ENCODE measurements at regions not wholly inside any gene's neighbourhood (a gene's known extent, or its start where the extent isn't known, plus 50 kb on each side); places are given as distances from the start of the nearest gene placed in this dataset.

GRCh38 chr2:215695861-215696260, 260.0 kb upstream of the FN1 start:
- no peak overlapping the region for H2AFZ ChIP-seq (ENCODE audit: low read depth, low read length)
- TF ChIP-seq EP300 (conservative IDR thresholded peaks at IDR 0.05; ENCODE audit: poor library complexity, severe bottlenecking): no peak
- TF ChIP-seq, protein P1, sequence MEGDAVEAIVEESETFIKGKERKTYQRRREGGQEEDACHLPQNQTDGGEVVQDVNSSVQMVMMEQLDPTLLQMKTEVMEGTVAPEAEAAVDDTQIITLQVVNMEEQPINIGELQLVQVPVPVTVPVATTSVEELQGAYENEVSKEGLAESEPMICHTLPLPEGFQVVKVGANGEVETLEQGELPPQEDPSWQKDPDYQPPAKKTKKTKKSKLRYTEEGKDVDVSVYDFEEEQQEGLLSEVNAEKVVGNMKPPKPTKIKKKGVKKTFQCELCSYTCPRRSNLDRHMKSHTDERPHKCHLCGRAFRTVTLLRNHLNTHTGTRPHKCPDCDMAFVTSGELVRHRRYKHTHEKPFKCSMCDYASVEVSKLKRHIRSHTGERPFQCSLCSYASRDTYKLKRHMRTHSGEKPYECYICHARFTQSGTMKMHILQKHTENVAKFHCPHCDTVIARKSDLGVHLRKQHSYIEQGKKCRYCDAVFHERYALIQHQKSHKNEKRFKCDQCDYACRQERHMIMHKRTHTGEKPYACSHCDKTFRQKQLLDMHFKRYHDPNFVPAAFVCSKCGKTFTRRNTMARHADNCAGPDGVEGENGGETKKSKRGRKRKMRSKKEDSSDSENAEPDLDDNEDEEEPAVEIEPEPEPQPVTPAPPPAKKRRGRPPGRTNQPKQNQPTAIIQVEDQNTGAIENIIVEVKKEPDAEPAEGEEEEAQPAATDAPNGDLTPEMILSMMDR (IDR thresholded peaks at IDR 0.05; ENCODE audit: poor library complexity, severe bottlenecking): no peak
- TF ChIP-seq TAF1 (IDR thresholded peaks at IDR 0.05; ENCODE audit: low read depth): no peak
- no peak for TF ChIP-seq POLR2AphosphoS5 (IDR thresholded peaks at IDR 0.05)
- no peak for TF ChIP-seq SMC3 (conservative IDR thresholded peaks at IDR 0.05; ENCODE audit: poor library complexity)
- no peak for TF ChIP-seq EZH2 (IDR thresholded peaks at IDR 0.05; ENCODE audit: borderline replicate concordance, insufficient read depth, low read length, poor library complexity, severe bottlenecking)
- TF ChIP-seq MXI1 (conservative IDR thresholded peaks at IDR 0.05; ENCODE audit: poor library complexity, severe bottlenecking): no peak
- TF ChIP-seq RAD21 (conservative IDR thresholded peaks at IDR 0.05): no peak
- TF ChIP-seq, protein P2, sequence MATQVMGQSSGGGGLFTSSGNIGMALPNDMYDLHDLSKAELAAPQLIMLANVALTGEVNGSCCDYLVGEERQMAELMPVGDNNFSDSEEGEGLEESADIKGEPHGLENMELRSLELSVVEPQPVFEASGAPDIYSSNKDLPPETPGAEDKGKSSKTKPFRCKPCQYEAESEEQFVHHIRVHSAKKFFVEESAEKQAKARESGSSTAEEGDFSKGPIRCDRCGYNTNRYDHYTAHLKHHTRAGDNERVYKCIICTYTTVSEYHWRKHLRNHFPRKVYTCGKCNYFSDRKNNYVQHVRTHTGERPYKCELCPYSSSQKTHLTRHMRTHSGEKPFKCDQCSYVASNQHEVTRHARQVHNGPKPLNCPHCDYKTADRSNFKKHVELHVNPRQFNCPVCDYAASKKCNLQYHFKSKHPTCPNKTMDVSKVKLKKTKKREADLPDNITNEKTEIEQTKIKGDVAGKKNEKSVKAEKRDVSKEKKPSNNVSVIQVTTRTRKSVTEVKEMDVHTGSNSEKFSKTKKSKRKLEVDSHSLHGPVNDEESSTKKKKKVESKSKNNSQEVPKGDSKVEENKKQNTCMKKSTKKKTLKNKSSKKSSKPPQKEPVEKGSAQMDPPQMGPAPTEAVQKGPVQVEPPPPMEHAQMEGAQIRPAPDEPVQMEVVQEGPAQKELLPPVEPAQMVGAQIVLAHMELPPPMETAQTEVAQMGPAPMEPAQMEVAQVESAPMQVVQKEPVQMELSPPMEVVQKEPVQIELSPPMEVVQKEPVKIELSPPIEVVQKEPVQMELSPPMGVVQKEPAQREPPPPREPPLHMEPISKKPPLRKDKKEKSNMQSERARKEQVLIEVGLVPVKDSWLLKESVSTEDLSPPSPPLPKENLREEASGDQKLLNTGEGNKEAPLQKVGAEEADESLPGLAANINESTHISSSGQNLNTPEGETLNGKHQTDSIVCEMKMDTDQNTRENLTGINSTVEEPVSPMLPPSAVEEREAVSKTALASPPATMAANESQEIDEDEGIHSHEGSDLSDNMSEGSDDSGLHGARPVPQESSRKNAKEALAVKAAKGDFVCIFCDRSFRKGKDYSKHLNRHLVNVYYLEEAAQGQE (IDR thresholded peaks at IDR 0.05; ENCODE audit: borderline replicate concordance): no peak
- H3K27ac ChIP-seq (ENCODE audit: low read length): no peak overlapping the region
- H3F3A ChIP-seq (ENCODE audit: insufficient read depth, low read length, poor library complexity, severe bottlenecking): no peaks in the 10 kb centered on the region
- H3K36me3 ChIP-seq (ENCODE audit: insufficient read depth, low read length): no peaks in the 10 kb centered on the region
- no peaks in the 10 kb centered on the region for H3K27me3 ChIP-seq (ENCODE audit: insufficient read depth, low read depth, low read length)
- no peak overlapping the region for H3K4me2 ChIP-seq (ENCODE audit: low read length)
- no peaks in the 10 kb centered on the region for H4K20me1 ChIP-seq (ENCODE audit: insufficient read depth)
- H3K79me2 ChIP-seq (replicated peaks; ENCODE audit: insufficient read depth, low read length): no peaks in the 10 kb centered on the region
- no peak overlapping the region for H3K9ac ChIP-seq (ENCODE audit: low read length)
- H3K9me3 ChIP-seq (ENCODE audit: low read length): no peaks in the 10 kb centered on the region
- H3K9me2 ChIP-seq (ENCODE audit: insufficient read depth, low read length): no peaks in the 10 kb centered on the region
- no peak overlapping the region for H3K4me3 ChIP-seq (ENCODE audit: low read length)

DNA sequence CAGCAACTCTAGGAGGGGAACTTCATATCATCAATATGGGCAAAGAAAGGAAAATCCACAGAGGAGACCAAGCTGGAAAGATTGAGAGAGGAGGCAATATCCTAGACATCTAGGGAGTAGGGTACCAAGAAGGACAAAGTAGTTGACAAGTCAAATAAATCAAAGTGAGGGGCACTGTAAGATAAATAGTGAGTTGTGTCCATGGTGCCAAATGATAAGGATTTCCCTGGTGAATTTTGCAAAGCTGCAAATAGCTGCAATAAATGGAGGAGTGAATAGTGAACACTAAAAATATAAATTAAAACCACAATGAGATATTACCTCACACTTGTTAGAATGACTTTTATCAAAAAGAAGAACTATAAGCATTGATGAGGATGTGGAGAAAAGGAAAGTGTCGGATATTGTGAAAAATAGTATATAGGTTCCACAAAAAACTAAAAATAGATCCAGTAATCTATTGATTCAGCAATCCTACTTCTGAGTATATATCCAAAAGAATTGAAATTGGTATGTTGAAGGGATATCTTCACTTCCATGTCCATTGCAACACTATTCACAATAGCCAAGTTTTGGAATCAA, 258.2 kb upstream of the FN1 start:
- no peaks in the 10 kb centered on the region for H3K36me3 ChIP-seq (ENCODE audit: insufficient read depth, low read length)
- H3F3A ChIP-seq (ENCODE audit: insufficient read depth, low read length, poor library complexity, severe bottlenecking): no peaks in the 10 kb centered on the region
- H4K20me1 ChIP-seq (ENCODE audit: insufficient read depth): no peaks in the 10 kb centered on the region
- H3K27ac ChIP-seq (ENCODE audit: low read length): no peak overlapping the region
- no peaks in the 10 kb centered on the region for H3K79me2 ChIP-seq (replicated peaks; ENCODE audit: insufficient read depth, low read length)
- H3K9ac ChIP-seq (ENCODE audit: low read length): no peak overlapping the region
- H3K27me3 ChIP-seq (ENCODE audit: insufficient read depth, low read depth, low read length): no peaks in the 10 kb centered on the region
- no peaks in the 10 kb centered on the region for H3K9me2 ChIP-seq (ENCODE audit: insufficient read depth, low read length)
- no peak overlapping the region for H2AFZ ChIP-seq (ENCODE audit: low read depth, low read length)
- no peak overlapping the region for H3K4me3 ChIP-seq (ENCODE audit: low read length)
- H3K9me3 ChIP-seq (ENCODE audit: low read length): no peaks in the 10 kb centered on the region
- TF ChIP-seq SMC3 (conservative IDR thresholded peaks at IDR 0.05; ENCODE audit: poor library complexity): no peak
- TF ChIP-seq EP300 (conservative IDR thresholded peaks at IDR 0.05; ENCODE audit: poor library complexity, severe bottlenecking): no peak
- H3K4me2 ChIP-seq (ENCODE audit: low read length): no peak overlapping the region

All from neural cell (in vitro differentiated cells).